ENCODE measurements at regions not wholly inside any gene's neighbourhood (a gene's known extent, or its start where the extent isn't known, plus 50 kb on each side); places are given as distances from the start of the nearest gene placed in this dataset.

GRCh38 chr7:131223151-131223550 lies 104.5 kb upstream of the MKLN1 start:
- no peak overlapping the region for H3K4me3 ChIP-seq (ENCODE audit: low read length in 3 of 3)
- no peaks in the 10 kb centered on the region for H3K27me3 ChIP-seq (ENCODE audit: control insufficient read depth in 3 of 3, insufficient read depth in 3 of 3, low read length in 3 of 3)
- no peak overlapping the region for H3K9ac ChIP-seq (ENCODE audit: low read depth in 1 of 3, low read length in 3 of 3)
- H3K9me3 ChIP-seq (ENCODE audit: control insufficient read depth in 3 of 3, low read length in 3 of 3): no peaks in the 10 kb centered on the region
- H3K27ac ChIP-seq (ENCODE audit: low read depth, low read length): no peak overlapping the region
- no peaks in the 10 kb centered on the region for H3K36me3 ChIP-seq (ENCODE audit: control insufficient read depth in 3 of 3, insufficient read depth in 3 of 3, low read length in 3 of 3)
- no peaks in the 10 kb centered on the region for H3K4me1 ChIP-seq (ENCODE audit: control insufficient read depth in 3 of 3, insufficient read depth in 3 of 3, low read length in 3 of 3)

GRCh38 chr7:131224996-131225395 lies 102.7 kb upstream of the MKLN1 start:
- Histone ChIP-seq H3K9me3 (ENCODE audit: control insufficient read depth in 3 of 3, low read length in 3 of 3) (no peaks in the 10 kb centered on the region), H3K4me1 (ENCODE audit: control insufficient read depth in 3 of 3, insufficient read depth in 3 of 3, low read length in 3 of 3) (no peaks in the 10 kb centered on the region), H3K36me3 (ENCODE audit: control insufficient read depth in 3 of 3, insufficient read depth in 3 of 3, low read length in 3 of 3) (no peaks in the 10 kb centered on the region), H3K27ac (ENCODE audit: low read depth, low read length) (peak overlapping the region; percentile 58), H3K4me3 (ENCODE audit: low read length in 3 of 3) (no peak overlapping the region), H3K27me3 (ENCODE audit: control insufficient read depth in 3 of 3, insufficient read depth in 3 of 3, low read length in 3 of 3) (no peaks in the 10 kb centered on the region), H3K9ac (ENCODE audit: low read depth in 1 of 3, low read length in 3 of 3) (no peak overlapping the region)

- Histone ChIP-seq H3K9me3 (ENCODE audit: control insufficient read depth in 3 of 3, low read length in 3 of 3) (no peaks in the 10 kb centered on the region), H3K36me3 (ENCODE audit: control insufficient read depth in 3 of 3, insufficient read depth in 3 of 3, low read length in 3 of 3) (no peaks in the 10 kb centered on the region), H3K27me3 (ENCODE audit: control insufficient read depth in 3 of 3, insufficient read depth in 3 of 3, low read length in 3 of 3) (no peaks in the 10 kb centered on the region), H3K9ac (ENCODE audit: low read depth in 1 of 3, low read length in 3 of 3) (no peak overlapping the region), H3K4me1 (ENCODE audit: control insufficient read depth in 3 of 3, insufficient read depth in 3 of 3, low read length in 3 of 3) (no peaks in the 10 kb centered on the region), H3K4me3 (ENCODE audit: low read length in 3 of 3) (no peak overlapping the region), H3K27ac (ENCODE audit: low read depth, low read length) (peak overlapping the region; percentile 64)
Measured at GRCh38 chr7:131225619-131226513, 101.8 kb upstream of the MKLN1 start.

GRCh38 chr7:131226514-131226865 lies 101.2 kb upstream of the MKLN1 start:
- Histone ChIP-seq H3K4me3 (ENCODE audit: low read length in 3 of 3) (no peak overlapping the region), H3K27me3 (ENCODE audit: control insufficient read depth in 3 of 3, insufficient read depth in 3 of 3, low read length in 3 of 3) (no peaks in the 10 kb centered on the region), H3K4me1 (ENCODE audit: control insufficient read depth in 3 of 3, insufficient read depth in 3 of 3, low read length in 3 of 3) (peaks cover 0 to 2% (median 0%) of the 10 kb centered on the region in 3 donors), H3K9me3 (ENCODE audit: control insufficient read depth in 3 of 3, low read length in 3 of 3) (no peaks in the 10 kb centered on the region), H3K27ac (ENCODE audit: low read depth, low read length) (peak overlapping the region; percentile 64), H3K36me3 (ENCODE audit: control insufficient read depth in 3 of 3, insufficient read depth in 3 of 3, low read length in 3 of 3) (no peaks in the 10 kb centered on the region), H3K9ac (ENCODE audit: low read depth in 1 of 3, low read length in 3 of 3) (no peak overlapping the region)

GRCh38 chr7:131231381-131232220 lies 96.1 kb upstream of the MKLN1 start:
- Histone ChIP-seq H3K9ac (ENCODE audit: low read depth in 1 of 3, low read length in 3 of 3) (no peak overlapping the region), H3K4me1 (ENCODE audit: control insufficient read depth in 3 of 3, insufficient read depth in 3 of 3, low read length in 3 of 3) (peaks cover 5 to 16% (median 8%) of the 10 kb centered on the region in 3 donors), H3K27ac (ENCODE audit: low read depth, low read length) (no peak overlapping the region), H3K36me3 (ENCODE audit: control insufficient read depth in 3 of 3, insufficient read depth in 3 of 3, low read length in 3 of 3) (no peaks in the 10 kb centered on the region), H3K9me3 (ENCODE audit: control insufficient read depth in 3 of 3, low read length in 3 of 3) (no peaks in the 10 kb centered on the region), H3K4me3 (ENCODE audit: low read length in 3 of 3) (no peak overlapping the region), H3K27me3 (ENCODE audit: control insufficient read depth in 3 of 3, insufficient read depth in 3 of 3, low read length in 3 of 3) (no peaks in the 10 kb centered on the region)

- H3K36me3 ChIP-seq (ENCODE audit: control insufficient read depth in 3 of 3, insufficient read depth in 3 of 3, low read length in 3 of 3): no peaks in the 10 kb centered on the region
- H3K4me3 ChIP-seq (ENCODE audit: low read length in 3 of 3): no peak overlapping the region
- no peaks in the 10 kb centered on the region for H3K9me3 ChIP-seq (ENCODE audit: control insufficient read depth in 3 of 3, low read length in 3 of 3)
- H3K27me3 ChIP-seq (ENCODE audit: control insufficient read depth in 3 of 3, insufficient read depth in 3 of 3, low read length in 3 of 3): no peaks in the 10 kb centered on the region
- H3K9ac ChIP-seq (ENCODE audit: low read depth in 1 of 3, low read length in 3 of 3): no peak overlapping the region
- H3K4me1 ChIP-seq (ENCODE audit: control insufficient read depth in 3 of 3, insufficient read depth in 3 of 3, low read length in 3 of 3): peaks cover 5 to 16% (median 8%) of the 10 kb centered on the region in 3 donors
- H3K27ac ChIP-seq (ENCODE audit: low read depth, low read length): no peak overlapping the region
Measured at GRCh38 chr7:131232768-131233167, 94.9 kb upstream of the MKLN1 start.

- no peaks in the 10 kb centered on the region for H3K36me3 ChIP-seq (ENCODE audit: control insufficient read depth in 3 of 3, insufficient read depth in 3 of 3, low read length in 3 of 3)
- H3K9ac ChIP-seq (ENCODE audit: low read depth in 1 of 3, low read length in 3 of 3): no peak overlapping the region
- no peaks in the 10 kb centered on the region for H3K27me3 ChIP-seq (ENCODE audit: control insufficient read depth in 3 of 3, insufficient read depth in 3 of 3, low read length in 3 of 3)
- no peak overlapping the region for H3K27ac ChIP-seq (ENCODE audit: low read depth, low read length)
- peaks cover 5 to 16% (median 8%) of the 10 kb centered on the region in 3 donors for H3K4me1 ChIP-seq (ENCODE audit: control insufficient read depth in 3 of 3, insufficient read depth in 3 of 3, low read length in 3 of 3)
- no peak overlapping the region for H3K4me3 ChIP-seq (ENCODE audit: low read length in 3 of 3)
- H3K9me3 ChIP-seq (ENCODE audit: control insufficient read depth in 3 of 3, low read length in 3 of 3): no peaks in the 10 kb centered on the region
Measured at GRCh38 chr7:131233193-131233592, 94.5 kb upstream of the MKLN1 start.

- peak overlapping the region; percentile 76 for H3K27ac ChIP-seq (ENCODE audit: low read depth, low read length)
Measured at GRCh38 chr7:131234719-131235488, 92.8 kb upstream of the MKLN1 start.

GRCh38 chr7:131235489-131236317 lies 92.0 kb upstream of the MKLN1 start:
- H3K9me3 ChIP-seq (ENCODE audit: control insufficient read depth in 3 of 3, low read length in 3 of 3): no peaks in the 10 kb centered on the region
- H3K4me3 ChIP-seq (ENCODE audit: low read length in 3 of 3): no peak overlapping the region
- no peaks in the 10 kb centered on the region for H3K36me3 ChIP-seq (ENCODE audit: control insufficient read depth in 3 of 3, insufficient read depth in 3 of 3, low read length in 3 of 3)
- H3K27ac ChIP-seq (ENCODE audit: low read depth, low read length): peak overlapping the region; percentile 76
- H3K4me1 ChIP-seq (ENCODE audit: control insufficient read depth in 3 of 3, insufficient read depth in 3 of 3, low read length in 3 of 3): peaks cover 5 to 16% (median 8%) of the 10 kb centered on the region in 3 donors
- peak overlapping the region in 1 of 3 donors; percentile 7 for H3K9ac ChIP-seq (ENCODE audit: low read depth in 1 of 3, low read length in 3 of 3)
- no peaks in the 10 kb centered on the region for H3K27me3 ChIP-seq (ENCODE audit: control insufficient read depth in 3 of 3, insufficient read depth in 3 of 3, low read length in 3 of 3)

More at GRCh38 chr7:131234719-131235488, 92.8 kb upstream of the MKLN1 start:
- no peaks in the 10 kb centered on the region for H3K9me3 ChIP-seq (ENCODE audit: control insufficient read depth in 3 of 3, low read length in 3 of 3)
- peaks cover 5 to 16% (median 8%) of the 10 kb centered on the region in 3 donors for H3K4me1 ChIP-seq (ENCODE audit: control insufficient read depth in 3 of 3, insufficient read depth in 3 of 3, low read length in 3 of 3)
- H3K27me3 ChIP-seq (ENCODE audit: control insufficient read depth in 3 of 3, insufficient read depth in 3 of 3, low read length in 3 of 3): no peaks in the 10 kb centered on the region
- H3K36me3 ChIP-seq (ENCODE audit: control insufficient read depth in 3 of 3, insufficient read depth in 3 of 3, low read length in 3 of 3): no peaks in the 10 kb centered on the region
- peak overlapping the region in 2 of 3 donors; percentile 7 to 9 for H3K9ac ChIP-seq (ENCODE audit: low read depth in 1 of 3, low read length in 3 of 3)
- H3K4me3 ChIP-seq (ENCODE audit: low read length in 3 of 3): no peak overlapping the region
